HG03354 (cell line): ENCODE measurements at regions not wholly inside any gene's neighbourhood (a gene's known extent, or its start where the extent isn't known, plus 50 kb on each side); places are given as distances from the start of the nearest gene placed in this dataset.
A peak's percentile ranks its signal among the peaks of the same experiment; 100 is the strongest.
"Not testable (repeated sequence)": the region's sequence is repeated elsewhere in the genome, so short reads cannot be mapped to it uniquely, and the experiment has no call there.

Source experiments
- ATAC-seq: cut with Tn5 transposase; IDR thresholded peaks from one replicate; pipeline ENCODE4 v1.9.1; 2021; ENCODE audit warnings: mild to moderate bottlenecking; ENCODE audit not compliant: unreplicated experiment, poor library complexity, severe bottlenecking

DNA sequence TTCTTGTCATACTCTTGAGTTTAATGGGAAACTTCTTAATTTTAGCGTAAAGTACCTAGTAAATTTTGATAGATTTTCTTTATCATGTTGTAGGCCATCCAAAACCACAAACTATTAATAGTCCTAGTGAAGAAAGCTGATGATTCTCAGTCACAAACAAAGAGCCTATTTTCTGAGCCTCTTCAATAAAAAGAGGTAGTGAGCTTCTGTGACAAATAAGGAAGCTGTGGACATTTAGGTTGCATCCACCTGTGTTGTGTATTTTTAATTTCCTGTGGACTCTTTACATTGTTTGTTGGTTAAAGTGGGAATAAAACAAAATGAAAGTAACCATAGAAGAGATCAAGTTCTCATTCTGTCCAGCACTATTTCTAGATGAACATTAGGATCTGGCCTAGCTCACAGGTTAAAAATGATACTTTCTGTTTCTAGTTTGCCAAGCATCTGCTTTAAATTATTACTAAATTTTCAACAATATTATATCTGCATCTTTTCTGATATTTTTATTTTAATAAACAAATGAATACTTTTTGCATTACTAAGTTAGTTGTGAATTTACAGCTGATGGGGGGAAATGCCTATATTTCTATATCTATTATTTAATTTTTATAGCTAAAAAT lies 702.2 kb upstream of the ADGRL4 start:
- no peak for ATAC-seq

DNA sequence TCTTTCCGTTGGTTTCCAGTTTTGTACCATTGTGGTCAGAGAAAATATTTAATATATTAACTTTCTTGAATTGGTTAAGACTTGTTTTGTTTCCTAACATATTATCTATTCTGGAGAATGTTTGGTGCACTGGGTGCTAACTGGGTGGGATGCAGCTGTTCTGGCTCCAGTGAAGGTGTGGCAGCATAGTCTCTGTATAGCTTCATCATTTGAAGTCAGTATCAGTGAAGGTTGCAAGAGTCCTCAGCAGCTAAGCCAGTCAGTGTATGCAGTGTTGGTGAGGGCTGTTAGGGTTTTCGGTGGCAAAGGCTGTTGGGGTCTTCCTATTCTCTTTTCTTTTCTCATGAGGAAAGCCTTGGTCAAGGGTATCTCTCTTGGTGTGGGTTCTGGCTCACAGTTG lies 698.7 kb upstream of the ADGRL4 start:
- no peak for ATAC-seq

DNA sequence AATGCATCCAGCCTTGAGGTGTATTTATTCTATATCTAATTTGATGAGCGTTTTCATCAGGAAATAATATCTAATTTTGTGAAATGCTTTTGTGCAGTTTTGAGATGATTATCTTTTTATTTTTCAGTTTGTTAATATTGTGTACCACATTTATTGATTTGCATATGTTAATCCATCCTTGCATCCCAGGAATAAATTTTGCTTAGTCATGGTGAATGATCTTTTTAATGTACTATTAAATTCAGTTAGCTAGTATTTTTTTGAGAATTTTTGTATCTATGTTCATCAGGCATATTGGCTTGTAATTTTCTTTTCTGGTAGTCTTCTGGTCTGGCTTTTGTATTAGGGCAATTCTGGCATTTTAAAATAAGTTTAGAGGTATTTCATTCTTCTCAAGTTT lies 697.5 kb upstream of the ADGRL4 start:
- ATAC-seq = no peak

DNA sequence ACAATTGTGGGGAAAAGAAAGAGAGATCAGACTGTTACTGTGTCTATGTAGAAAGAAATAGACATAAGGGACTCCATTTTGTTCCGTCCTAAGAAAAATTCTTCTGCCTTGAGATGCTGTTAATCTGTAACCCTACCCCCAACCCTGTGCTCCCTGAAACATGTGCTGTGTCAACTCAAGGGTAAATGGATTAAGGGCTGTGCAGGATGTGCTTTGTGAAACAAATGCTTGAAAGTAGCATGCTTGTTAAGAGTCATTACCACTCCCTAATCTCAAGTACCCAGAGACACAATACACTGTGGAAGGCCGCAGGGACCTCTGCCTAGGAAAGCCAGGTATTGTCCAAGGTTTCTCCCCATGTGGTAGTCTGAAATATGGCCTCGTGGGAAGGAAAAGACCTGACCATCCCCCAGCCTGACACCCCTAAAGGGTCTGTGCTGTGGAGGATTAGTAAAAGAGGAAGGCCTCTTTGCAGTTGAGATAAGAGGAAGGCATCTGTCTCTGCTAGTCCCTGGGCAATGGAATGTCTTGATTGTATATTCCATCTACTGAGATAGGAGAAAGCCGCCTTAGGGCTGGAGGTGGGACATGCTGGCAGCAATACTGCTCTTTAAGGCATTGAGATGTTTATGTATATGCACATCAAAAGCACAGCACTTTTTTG lies 695.9 kb upstream of the ADGRL4 start:
- ATAC-seq = not testable (repeated sequence)

DNA sequence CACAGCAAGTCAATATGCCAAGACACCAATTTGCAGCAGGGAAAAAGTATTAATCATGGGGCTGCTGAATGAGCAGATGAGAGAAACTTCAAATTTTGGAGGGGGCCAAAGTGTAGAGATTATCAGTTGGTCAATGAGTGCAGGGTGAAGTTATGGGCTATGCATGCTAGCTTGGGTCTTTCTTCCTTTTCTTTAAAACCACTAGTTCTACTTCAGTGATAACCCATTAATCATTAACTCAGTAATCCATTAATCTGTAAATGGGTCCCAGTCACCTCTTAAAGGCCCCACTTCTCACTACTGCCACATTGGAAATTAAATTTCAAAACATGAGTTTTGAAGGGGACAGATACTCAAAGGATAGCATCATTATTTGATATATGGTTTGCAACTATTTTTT lies 688.6 kb upstream of the ADGRL4 start:
- peak; percentile 97 for ATAC-seq

DNA sequence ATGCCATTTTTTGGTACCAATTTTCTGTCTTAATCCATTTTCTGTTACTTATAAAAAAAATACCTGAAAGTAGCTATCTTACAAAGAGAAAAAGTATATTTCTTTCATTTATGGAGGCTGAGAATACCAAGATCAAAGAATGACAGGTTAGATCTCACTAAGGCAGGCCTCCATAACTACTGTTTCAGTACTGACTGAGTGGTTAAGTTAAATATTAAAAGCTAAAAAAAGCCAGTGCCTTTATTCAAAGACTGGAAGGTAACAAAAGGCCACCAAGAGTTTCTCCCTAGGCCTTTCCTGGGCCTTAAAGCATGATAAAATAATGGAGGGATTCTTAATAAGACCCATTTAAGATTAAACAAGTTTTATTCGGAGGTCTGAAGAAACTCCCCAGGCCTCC lies 687.7 kb upstream of the ADGRL4 start:
- peak; percentile 60 for ATAC-seq

DNA sequence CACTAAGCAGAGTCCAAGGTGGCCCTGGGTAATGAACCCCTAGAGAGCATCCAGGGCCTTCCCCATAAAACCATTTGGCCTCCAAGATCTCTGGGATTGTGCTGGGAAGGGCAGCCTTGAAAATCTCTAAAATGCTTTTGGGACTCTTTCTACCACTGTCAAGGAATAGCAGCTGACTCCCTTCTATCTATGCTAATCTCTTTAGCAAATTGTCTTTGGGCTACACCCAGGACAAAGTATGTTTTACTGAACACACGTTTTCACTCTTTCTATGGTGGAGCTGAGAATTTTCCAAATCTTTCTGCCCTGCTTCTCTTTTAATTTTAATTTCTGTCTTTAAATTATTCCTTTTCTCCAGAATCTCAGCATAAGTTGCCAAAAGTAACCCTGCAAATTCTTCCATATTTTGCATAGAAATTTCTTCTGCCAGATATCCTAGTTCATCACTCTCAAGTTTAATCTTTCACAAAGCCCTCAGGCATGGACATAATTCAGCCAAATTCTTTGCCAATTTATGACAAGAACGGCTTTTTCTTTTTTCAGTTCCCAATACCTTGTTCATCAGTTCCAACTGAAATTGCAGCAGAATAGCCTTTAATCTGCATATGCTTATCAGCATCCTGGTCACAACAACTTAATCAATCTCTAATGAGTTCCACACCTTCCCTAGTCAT lies 687.0 kb upstream of the ADGRL4 start:
- ATAC-seq = no peak

DNA sequence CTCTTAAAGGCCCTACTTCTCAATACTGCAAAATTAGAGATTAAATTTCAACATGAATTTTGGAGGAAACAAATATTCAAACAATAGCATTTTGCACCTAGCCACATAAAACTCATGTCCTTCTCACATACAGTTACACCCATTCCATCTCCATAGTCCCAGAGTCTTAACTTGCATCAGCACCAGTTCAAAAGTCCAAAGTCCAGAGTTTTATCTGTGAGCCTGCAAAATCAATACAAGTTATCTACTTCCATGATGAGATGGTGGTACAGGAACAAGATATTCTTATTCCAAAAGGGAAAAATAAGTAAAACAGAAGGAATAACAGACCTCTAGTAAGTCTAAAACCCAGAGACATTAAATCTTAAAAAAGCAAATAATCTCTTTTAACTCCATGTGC lies 686.0 kb upstream of the ADGRL4 start:
- no peak for ATAC-seq

DNA sequence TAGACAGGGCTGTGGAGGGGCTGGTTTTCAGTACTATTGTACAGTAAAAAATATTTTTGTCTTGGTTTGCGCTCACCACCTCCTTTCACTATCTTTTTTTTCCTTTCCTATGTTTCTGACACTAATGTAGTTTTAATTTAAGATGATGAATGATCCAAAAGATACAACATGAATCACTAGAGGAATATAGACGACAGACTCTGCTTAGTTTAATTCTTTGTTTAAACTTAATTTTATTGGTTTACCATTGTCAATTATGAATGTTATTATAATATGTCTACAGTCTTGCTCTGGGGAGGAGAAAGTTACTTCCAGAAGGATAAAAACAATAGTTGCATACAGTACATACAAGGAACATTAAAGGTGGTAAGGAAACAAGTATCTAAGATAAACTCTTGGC lies 682.4 kb upstream of the ADGRL4 start:
- no peak for ATAC-seq

DNA sequence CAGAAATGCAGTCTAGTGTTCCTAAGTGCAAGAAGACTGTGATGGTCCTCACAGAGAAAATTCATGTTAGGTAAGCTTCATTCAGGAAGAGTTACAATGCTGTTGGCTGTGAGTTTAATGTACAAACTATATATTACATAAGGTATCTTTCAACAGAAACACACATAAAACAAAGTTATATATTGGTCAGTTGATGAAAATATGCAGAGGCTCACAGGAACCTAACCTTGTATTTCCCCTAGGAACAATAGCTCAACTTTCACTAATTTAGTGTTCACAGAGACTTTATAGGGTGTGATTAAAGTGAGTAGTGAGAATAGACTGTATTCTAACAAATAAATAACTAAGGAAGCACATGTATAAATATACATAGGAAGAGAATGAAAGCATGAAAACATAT lies 676.9 kb upstream of the ADGRL4 start:
- no peak for ATAC-seq

DNA sequence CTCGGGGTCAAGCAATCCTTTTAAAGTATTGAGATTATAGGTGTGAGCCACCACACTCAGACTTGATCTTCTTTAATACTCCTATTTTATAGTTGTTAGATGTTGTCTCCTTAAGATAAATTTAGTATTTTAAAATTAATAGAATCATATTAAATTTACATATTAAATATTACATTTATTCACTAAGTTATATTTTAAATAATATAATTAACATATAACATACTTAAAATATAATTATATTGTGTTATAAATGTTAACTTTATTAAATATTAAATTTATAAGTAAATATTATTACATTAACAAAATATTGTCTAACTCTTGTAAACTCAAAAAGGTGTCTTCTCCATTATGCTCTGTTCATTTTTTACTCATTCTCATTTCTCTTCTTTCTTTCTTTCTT lies 675.9 kb upstream of the ADGRL4 start:
- ATAC-seq = no peak

DNA sequence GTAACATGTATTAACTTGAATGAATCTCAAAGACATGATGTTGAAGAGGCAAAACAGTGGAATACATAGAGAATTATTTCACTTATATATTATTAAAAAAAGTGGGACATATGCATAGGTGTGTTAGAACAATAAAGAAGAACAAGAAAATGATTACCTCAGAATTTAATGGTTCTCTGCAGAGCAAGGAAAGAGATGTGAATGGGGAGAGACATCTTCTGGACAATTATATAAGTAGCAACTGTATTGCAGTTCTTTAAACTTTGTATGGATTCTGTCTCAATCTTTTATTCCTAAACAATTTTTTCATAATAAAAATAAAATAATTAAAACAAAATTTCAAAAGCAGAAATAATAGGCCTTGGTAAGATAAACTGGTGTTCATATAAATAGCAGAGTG lies 674.9 kb upstream of the ADGRL4 start:
- ATAC-seq = no peak

DNA sequence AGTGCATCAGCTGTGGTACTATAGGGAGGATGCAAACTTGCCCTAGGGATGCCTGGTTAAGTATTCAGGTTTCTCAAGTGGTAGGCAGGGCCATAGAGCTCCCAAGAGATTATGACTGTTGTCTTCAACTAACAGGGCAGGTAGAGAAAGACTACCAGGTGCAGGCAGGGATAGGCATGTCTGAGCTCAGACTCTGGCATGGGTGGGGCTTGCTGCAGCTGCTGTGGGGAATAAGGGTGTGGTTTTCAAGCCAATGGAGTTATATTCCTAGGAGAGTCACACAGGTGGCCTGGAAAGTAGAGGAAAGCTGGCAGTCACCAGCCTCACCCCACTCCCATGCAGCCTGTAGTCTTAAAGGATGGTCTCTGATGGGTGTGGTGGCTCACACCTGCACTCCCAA lies 673.4 kb upstream of the ADGRL4 start:
- no peak for ATAC-seq

DNA sequence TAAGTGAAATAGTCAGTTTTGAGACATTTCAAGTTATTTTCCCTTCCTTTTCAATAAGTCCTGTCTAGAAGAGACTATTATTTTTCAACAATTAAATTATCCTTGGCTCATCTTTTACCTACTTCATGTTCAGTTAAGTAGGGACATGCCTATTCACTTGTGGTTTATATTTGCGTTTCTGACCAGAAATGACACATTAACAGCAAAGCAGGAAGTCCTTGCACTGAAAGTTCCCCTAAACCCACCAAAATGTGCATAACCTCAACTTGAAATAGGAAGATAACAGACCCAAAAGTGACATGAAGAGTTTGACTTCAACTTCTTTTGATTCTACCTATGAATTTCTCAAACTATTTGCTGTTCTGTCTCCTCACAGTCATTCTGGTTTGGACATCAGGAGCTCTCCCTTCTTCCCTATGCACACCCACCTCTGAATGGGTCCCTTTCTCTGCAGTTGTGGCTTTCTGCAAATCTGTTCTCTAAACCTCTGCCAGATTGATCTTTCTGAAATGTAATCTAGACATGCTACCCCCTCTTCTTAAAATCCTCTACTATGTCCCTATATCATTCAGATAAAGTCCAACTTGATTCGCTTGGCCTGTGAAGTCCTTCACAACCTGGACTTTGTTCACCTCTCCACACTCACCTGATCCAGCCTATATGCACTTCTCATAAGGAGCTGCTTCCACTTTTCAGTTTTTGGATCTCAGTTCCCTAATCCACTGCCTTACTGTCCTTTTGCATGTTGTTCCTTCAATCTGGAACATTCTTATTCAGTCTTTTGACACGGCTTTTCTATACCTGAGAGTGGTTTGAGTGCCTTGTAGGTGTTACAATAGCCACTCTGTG lies 661.5 kb upstream of the ADGRL4 start:
- ATAC-seq = peak; percentile 98

DNA sequence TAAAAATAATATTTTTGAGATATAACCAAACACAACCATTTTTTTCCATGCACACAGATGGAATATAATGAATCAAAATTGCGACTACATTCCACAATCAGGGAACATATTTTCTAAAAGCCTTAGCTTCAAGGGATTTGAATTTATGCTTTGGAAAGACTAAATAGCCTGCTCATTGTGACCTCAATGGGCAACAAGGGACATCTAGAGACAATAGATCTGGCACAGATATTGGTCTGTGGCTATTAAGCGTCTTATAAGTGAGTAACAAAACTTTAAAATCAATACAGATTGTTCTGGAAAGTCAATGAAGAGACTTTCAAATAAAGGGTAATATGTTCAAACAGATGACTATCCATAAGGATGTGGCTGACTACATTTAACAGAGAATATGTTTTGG lies 660.6 kb upstream of the ADGRL4 start:
- ATAC-seq = no peak

DNA sequence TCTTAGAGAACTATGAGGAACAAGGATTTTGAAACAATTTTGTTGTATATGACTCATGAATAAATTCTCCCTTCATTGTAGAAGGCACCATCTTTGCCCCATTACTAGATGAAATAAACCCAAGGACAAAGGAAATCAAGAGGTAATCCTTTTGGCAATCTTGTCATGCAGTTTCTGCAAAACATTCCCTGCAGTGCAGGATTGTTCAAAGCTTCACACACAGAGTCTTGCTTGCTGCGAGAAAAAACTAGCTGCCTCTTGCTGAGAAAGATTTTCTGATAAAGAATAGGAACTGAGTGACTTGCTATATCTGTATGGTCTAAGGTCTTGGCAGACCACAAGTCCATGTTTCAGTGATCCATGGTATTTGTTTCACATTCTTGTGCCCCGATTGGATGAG lies 657.4 kb upstream of the ADGRL4 start:
- ATAC-seq = no peak

DNA sequence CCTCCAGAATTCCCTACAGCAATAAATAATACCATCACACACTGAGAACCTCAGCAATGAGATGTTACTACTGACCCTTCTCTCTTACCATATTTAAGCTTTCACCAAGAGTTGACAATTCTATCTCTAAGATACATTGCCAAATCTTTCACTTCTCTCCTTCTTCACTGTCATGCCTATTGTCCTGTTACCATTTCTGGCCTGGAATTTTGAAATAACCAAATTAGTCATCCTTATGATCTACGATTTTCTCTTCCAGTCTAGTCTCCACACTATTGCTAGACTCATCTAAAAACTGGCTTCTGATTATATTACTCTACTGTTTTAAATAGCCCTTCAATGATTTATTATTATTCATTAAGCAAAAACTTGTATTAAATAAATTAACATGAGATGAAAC lies 656.1 kb upstream of the ADGRL4 start:
- no peak for ATAC-seq

DNA sequence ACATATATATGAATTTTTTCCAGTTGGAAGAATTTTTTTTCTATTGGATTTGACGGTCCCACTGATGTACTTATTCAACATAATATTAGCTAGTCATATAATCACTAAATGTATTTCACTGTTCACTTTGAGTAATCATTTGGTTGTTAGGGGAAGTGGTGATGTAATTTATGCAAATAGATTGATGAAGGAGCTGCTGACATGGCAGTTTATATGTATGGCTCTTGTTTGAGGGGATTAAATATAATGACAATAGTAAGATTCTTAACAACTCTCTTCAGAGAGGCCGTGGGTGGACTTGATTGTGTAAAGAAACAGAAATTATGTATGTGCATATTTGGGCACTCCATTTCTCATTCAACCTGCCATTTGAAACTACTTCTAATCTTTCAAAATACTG lies 653.6 kb upstream of the ADGRL4 start:
- ATAC-seq = peak; percentile 77

DNA sequence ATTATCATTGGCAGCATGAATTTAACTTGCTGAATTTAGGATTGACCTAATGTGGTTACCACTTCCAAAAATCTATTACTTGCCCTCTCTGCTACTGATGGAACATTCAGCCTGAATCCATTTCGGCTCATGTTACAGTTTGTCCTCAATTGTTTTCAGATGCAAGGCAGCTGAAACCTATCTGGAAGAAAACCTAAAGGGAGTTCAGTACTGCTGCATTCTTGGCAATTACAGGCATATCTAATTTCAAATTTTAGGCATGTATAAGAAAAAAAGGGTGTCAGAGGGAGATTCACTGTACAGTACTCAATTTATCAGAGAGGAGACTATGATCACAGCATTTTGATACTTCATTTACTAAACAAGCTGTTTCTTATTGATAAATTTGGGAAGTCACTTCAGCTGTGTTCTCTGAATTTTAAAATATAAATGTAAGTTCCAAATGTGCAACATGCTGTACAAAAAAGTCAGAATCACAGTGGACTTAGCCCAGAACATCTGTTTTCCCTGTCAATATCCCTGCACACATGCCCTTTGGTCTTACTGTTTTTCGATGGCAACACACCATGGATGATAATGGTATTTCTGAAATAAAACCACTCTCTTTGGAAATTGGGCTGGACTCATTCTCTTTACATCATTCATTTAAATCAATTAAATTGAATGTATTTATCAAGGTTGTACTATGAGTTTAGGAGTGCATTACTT lies 651.6 kb upstream of the ADGRL4 start:
- no peak for ATAC-seq

DNA sequence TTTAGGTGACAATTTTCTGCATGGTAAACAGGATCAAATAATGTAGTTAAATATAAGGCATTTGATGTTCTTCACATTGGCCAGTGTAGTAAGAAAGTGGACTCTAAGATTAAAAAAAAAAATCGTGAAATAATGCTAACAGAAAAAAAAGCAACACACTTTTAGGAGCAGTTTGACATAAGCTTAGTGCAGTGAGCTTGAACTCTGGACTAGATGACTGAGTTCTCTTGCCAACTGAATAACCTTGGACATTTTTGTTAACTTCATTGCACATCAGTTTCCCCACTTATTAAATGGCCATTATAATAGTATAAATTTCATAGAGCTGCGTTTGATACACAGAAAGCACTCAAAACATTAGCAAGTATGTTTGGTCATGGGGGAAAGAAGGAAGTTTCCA lies 649.3 kb upstream of the ADGRL4 start:
- ATAC-seq = no peak
